ENCODE measurements at regions not wholly inside any gene's neighbourhood (a gene's known extent, or its start where the extent isn't known, plus 50 kb on each side); places are given as distances from the start of the nearest gene placed in this dataset.

DNA sequence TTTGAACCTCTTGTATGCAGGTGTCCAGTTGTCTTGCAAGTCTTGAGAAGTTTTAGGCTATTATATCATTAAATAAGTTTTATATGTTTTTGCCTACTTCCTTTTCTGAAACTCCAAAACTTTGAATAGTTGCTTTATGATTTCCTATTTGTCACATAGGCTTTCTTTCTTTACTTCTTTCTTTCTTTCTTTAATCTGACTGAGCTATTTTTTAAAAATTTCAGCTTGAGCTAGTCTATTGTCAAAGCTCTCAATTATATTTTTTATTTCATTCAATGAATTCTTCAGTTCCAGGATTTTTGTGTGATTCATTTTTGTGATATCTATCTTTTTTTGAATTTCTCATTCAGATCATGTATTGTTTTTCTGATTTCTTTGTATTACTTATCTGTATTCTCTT is 102.1 kb upstream of the TMEM178A start:
- TF ChIP-seq CTCF (IDR thresholded peaks at IDR 0.05; ENCODE audit: insufficient read depth, low read length), result no peak
- TF ChIP-seq SPI1 (IDR thresholded peaks at IDR 0.05; ENCODE audit: borderline replicate concordance, low read depth), result no peak
- TF ChIP-seq POLR2AphosphoS5 (IDR thresholded peaks at IDR 0.05; ENCODE audit: low read depth), result no peak
- TF ChIP-seq GABPA (IDR thresholded peaks at IDR 0.05; ENCODE audit: low read depth), result no peak
